Cardiac muscle cell (in vitro differentiated cells and primary cell): ENCODE measurements at regions not wholly inside any gene's neighbourhood (a gene's known extent, or its start where the extent isn't known, plus 50 kb on each side); places are given as distances from the start of the nearest gene placed in this dataset.

Experiments used
- DNase-seq, 2 donors: peaks; one replicate each; pipeline versions ENCODE4 v3.0.0 to v3.0.0-alpha.2; 2010 to 2017; ENCODE audit warnings: low read depth in 1 of 2, low spot score in 1 of 2
- H3K27ac ChIP-seq: fragments of 200-600 bp; sonication (generic); 2 replicates; pipeline ENCODE4 v1.5.1; 2016
- H3K27me3 ChIP-seq: fragments of 200-600 bp; sonication (generic); 2 replicates; pipeline ENCODE4 v1.6.0; 2016; ENCODE audit warnings: control low read depth
- H3K36me3 ChIP-seq: fragments of 200-600 bp; sonication (generic); 2 replicates; pipeline ENCODE4 v1.5.1; 2016; ENCODE audit warnings: control low read depth
- H3K4me1 ChIP-seq: fragments of 200-600 bp; sonication (generic); 2 replicates; pipeline ENCODE4 v1.8.1; 2017; ENCODE audit warnings: low read depth, mild to moderate bottlenecking, mixed run types
- H3K4me3 ChIP-seq: fragments of 200-600 bp; sonication (generic); 2 replicates; pipeline ENCODE4 v1.5.1; 2016; ENCODE audit warnings: mild to moderate bottlenecking
- H3K9me3 ChIP-seq: fragments of 200-600 bp; sonication (generic); 2 replicates; pipeline ENCODE4 v1.5.1; 2017; ENCODE audit warnings: low read depth, mild to moderate bottlenecking, control low read depth
- CTCF ChIP-seq: IDR thresholded peaks from 2 replicates; pipeline ENCODE4 v1.5.1; 2012; ENCODE audit warnings: low read depth, mild to moderate bottlenecking, low read length

- TF ChIP-seq CTCF: no peak
- no peak for DNase-seq
- Histone ChIP-seq H3K27ac (no peak overlapping the region), H3K4me1 (peaks cover 23% of the 10 kb centered on the region), H3K4me3 (no peak overlapping the region), H3K27me3 (no peaks in the 10 kb centered on the region), H3K36me3 (no peaks in the 10 kb centered on the region), H3K9me3 (no peaks in the 10 kb centered on the region)
These were observed 849.4 kb upstream of the MIR17HG start for GRCh38 chr13:90498096-90498495.

GRCh38 chr13:90498816-90499215, 848.7 kb upstream of the MIR17HG start:
- H3K4me3 ChIP-seq: no peak overlapping the region
- H3K36me3 ChIP-seq: no peaks in the 10 kb centered on the region
- no peak for TF ChIP-seq CTCF
- no peak for DNase-seq
- H3K9me3 ChIP-seq: no peaks in the 10 kb centered on the region
- no peak overlapping the region for H3K27ac ChIP-seq
- H3K4me1 ChIP-seq: peaks cover 31% of the 10 kb centered on the region
- no peaks in the 10 kb centered on the region for H3K27me3 ChIP-seq

- Histone ChIP-seq H3K9me3 (no peaks in the 10 kb centered on the region), H3K27me3 (no peaks in the 10 kb centered on the region), H3K4me1 (peaks cover 35% of the 10 kb centered on the region), H3K36me3 (no peaks in the 10 kb centered on the region), H3K4me3 (no peak overlapping the region), H3K27ac (peak overlapping the region; percentile 1)
- peak in 1 of 2 donors; percentile 31 for DNase-seq
- no peak for TF ChIP-seq CTCF
These were observed 846.9 kb upstream of the MIR17HG start for GRCh38 chr13:90500569-90500968.

- no peak for DNase-seq
- Histone ChIP-seq H3K4me1 (peaks cover 35% of the 10 kb centered on the region), H3K9me3 (no peaks in the 10 kb centered on the region), H3K27me3 (no peaks in the 10 kb centered on the region), H3K36me3 (no peaks in the 10 kb centered on the region), H3K4me3 (no peak overlapping the region), H3K27ac (peak overlapping the region; percentile 1)
- no peak for TF ChIP-seq CTCF
These were observed 845.3 kb upstream of the MIR17HG start for GRCh38 chr13:90502153-90502552.

GRCh38 chr13:90502762-90503161, 844.7 kb upstream of the MIR17HG start:
- DNase-seq: peak in 1 of 2 donors; percentile 76
- peak overlapping the region; percentile 79 for H3K27ac ChIP-seq
- no peaks in the 10 kb centered on the region for H3K36me3 ChIP-seq
- no peak overlapping the region for H3K4me3 ChIP-seq
- no peaks in the 10 kb centered on the region for H3K9me3 ChIP-seq
- peaks cover 35% of the 10 kb centered on the region for H3K4me1 ChIP-seq
- TF ChIP-seq CTCF: no peak
- H3K27me3 ChIP-seq: no peaks in the 10 kb centered on the region

- H3K27me3 ChIP-seq: no peaks in the 10 kb centered on the region
- H3K9me3 ChIP-seq: no peaks in the 10 kb centered on the region
- H3K4me3 ChIP-seq: no peak overlapping the region
- no peak for TF ChIP-seq CTCF
- no peak for DNase-seq
- no peaks in the 10 kb centered on the region for H3K4me1 ChIP-seq
- H3K36me3 ChIP-seq: no peaks in the 10 kb centered on the region
- no peak overlapping the region for H3K27ac ChIP-seq
These were observed 837.2 kb upstream of the MIR17HG start for GRCh38 chr13:90510319-90510718.
